GM23338 (cell line): ENCODE measurements at regions not wholly inside any gene's neighbourhood (a gene's known extent, or its start where the extent isn't known, plus 50 kb on each side); places are given as distances from the start of the nearest gene placed in this dataset.

Experiments used
- ATAC-seq: fragments of 200-7000 bp; cut with Tn5 transposase; 3 replicates; pipeline ENCODE4 v1.9.1; 2020
- DNase-seq: peaks from one replicate; pipeline ENCODE4 v3.0.0-alpha.2; 2015; ENCODE audit warnings: low spot score
- H2AFZ ChIP-seq: fragments of 200-600 bp; sonication (generic); 2 replicates; pipeline ENCODE4 v1.8.0; 2016; ENCODE audit warnings: antibody characterized with exemption, mild to moderate bottlenecking, moderate library complexity
- H3F3A ChIP-seq: fragments of 200-600 bp; sonication (generic); replicated peaks from 2 replicates; pipeline ENCODE4 v1.8.0; 2017; ENCODE audit warnings: antibody characterized with exemption, mixed run types, low read depth
- H3K27ac ChIP-seq: fragments of 200-600 bp; sonication (generic); 2 replicates; pipeline ENCODE4 v1.6.1; 2016; ENCODE audit warnings: low read depth
- H3K27me3 ChIP-seq: fragments of 200-600 bp; sonication (generic); 2 replicates; pipeline ENCODE4 v1.8.0; 2016; ENCODE audit warnings: mild to moderate bottlenecking, mixed run types, moderate library complexity; ENCODE audit not compliant: insufficient read depth
- H3K36me3 ChIP-seq: fragments of 200-600 bp; sonication (generic); 2 replicates; pipeline ENCODE4 v1.8.0; 2016; ENCODE audit warnings: mild to moderate bottlenecking; ENCODE audit not compliant: insufficient read depth
- H3K4me1 ChIP-seq: fragments of 200-600 bp; sonication (generic); 2 replicates; pipeline ENCODE4 v1.8.0; 2016; ENCODE audit warnings: mild to moderate bottlenecking, moderate library complexity; ENCODE audit not compliant: insufficient read depth
- H3K4me2 ChIP-seq: fragments of 200-600 bp; sonication (generic); 2 replicates; pipeline ENCODE4 v1.7.1; 2017; ENCODE audit warnings: mixed run types
- H3K4me3 ChIP-seq: fragments of 200-600 bp; sonication (generic); 2 replicates; pipeline ENCODE4 v1.6.1; 2016; ENCODE audit warnings: mixed run types
- H3K79me2 ChIP-seq: fragments of 200-600 bp; sonication (generic); replicated peaks from 2 replicates; pipeline ENCODE4 v1.8.0; 2017; ENCODE audit warnings: mild to moderate bottlenecking; ENCODE audit not compliant: insufficient read depth
- H3K9me2 ChIP-seq: fragments of 200-600 bp; sonication (generic); 2 replicates; pipeline ENCODE4 v1.8.0; 2017; ENCODE audit not compliant: insufficient read depth
- H4K20me1 ChIP-seq: fragments of 200-600 bp; sonication (generic); replicated peaks from 2 replicates; pipeline ENCODE4 v1.8.0; 2017; ENCODE audit warnings: mild to moderate bottlenecking; ENCODE audit not compliant: insufficient read depth
- H3K27ac Mint-ChIP-seq: 2 replicates; pipeline ENCODE4 v1.8.0; 2020; ENCODE audit warnings: inconsistent platforms, mild to moderate bottlenecking, moderate library complexity, mixed read lengths
- H3K27me3 Mint-ChIP-seq: 3 replicates; pipeline ENCODE4 v1.8.0; 2022; ENCODE audit warnings: low read depth, mild to moderate bottlenecking, moderate library complexity, mixed read lengths, inconsistent platforms; ENCODE audit not compliant: insufficient read depth, poor library complexity
- H3K36me3 Mint-ChIP-seq: 3 replicates; pipeline ENCODE4 v1.8.0; 2021; ENCODE audit warnings: low read depth, mild to moderate bottlenecking, inconsistent platforms, moderate library complexity, mixed read lengths
- H3K4me1 Mint-ChIP-seq: 3 replicates; pipeline ENCODE4 v1.8.0; 2020; ENCODE audit warnings: mild to moderate bottlenecking, inconsistent platforms, mixed read lengths
- H3K4me3 Mint-ChIP-seq: 3 replicates; pipeline ENCODE4 v1.8.0; 2021; ENCODE audit warnings: moderate library complexity, mild to moderate bottlenecking, inconsistent platforms, mixed read lengths
- H3K9me3 Mint-ChIP-seq: 3 replicates; pipeline ENCODE4 v1.8.0; 2020; ENCODE audit warnings: moderate library complexity, mild to moderate bottlenecking, inconsistent platforms, mixed read lengths
- CREB1 ChIP-seq: fragments of 250-450 bp; sonication (Bioruptor Pico); IDR thresholded peaks from 2 replicates; pipeline ENCODE4 v1.5.0; 2020; ENCODE audit warnings: low read depth, mild to moderate bottlenecking, moderate library complexity
- CTCF ChIP-seq, 2 experiments: fragments of 200-600 bp in 1 of 2; sonication (generic) in 1 of 2; conservative IDR thresholded peaks; 2 replicates each; pipeline versions ENCODE4 v1.5.1 to v1.6.1; 2016 to 2017; ENCODE audit warnings: antibody characterized with exemption in 2 of 2, low read depth in 2 of 2, mild to moderate bottlenecking in 2 of 2, moderate library complexity in 1 of 2
- EZH2phosphoT487 ChIP-seq: fragments of 200-600 bp; sonication (generic); IDR thresholded peaks from one replicate; pipeline ENCODE4 v1.8.1; 2018; ENCODE audit warnings: antibody characterized with exemption; ENCODE audit not compliant: unreplicated experiment
- TF ChIP-seq, protein P1 (sequence below): IDR thresholded peaks from one replicate; pipeline ENCODE4 v1.6.1; 2018; ENCODE audit warnings: antibody characterized with exemption; ENCODE audit not compliant: unreplicated experiment
- TF ChIP-seq, protein P2 (sequence below): fragments of 250-450 bp; sonication (Bioruptor Pico); IDR thresholded peaks from 2 replicates; pipeline ENCODE4 v1.5.0; 2020; ENCODE audit warnings: mild to moderate bottlenecking, moderate library complexity

GRCh38 chr10:44857363-44858016, 53.6 kb upstream of the TMEM72 start:
- Histone ChIP-seq H3K27me3 (peaks cover 2% of the 10 kb centered on the region; the same call in 1 of the 2 replicates), H3K79me2 (no peaks in the 10 kb centered on the region), H2AFZ (no peak overlapping the region), H3F3A (no peaks in the 10 kb centered on the region), H3K4me2 (no peak overlapping the region), H3K27ac (no peak overlapping the region), H3K4me1 (peaks cover 5% of the 10 kb centered on the region), H3K4me3 (no peak overlapping the region), H3K36me3 (no peaks in the 10 kb centered on the region), H3K9me2 (peaks cover 3% of the 10 kb centered on the region; the same call in 1 of the 2 replicates), H4K20me1 (no peaks in the 10 kb centered on the region)
- Mint-ChIP-seq H3K36me3 (no peaks in the 10 kb centered on the region; the same call in 2 of the 3 replicates), H3K27me3 (peaks cover 9% of the 10 kb centered on the region), H3K4me3 (no peak overlapping the region), H3K27ac (peak overlapping the region; percentile 64; the same call in 1 of the 2 replicates), H3K4me1 (peaks cover 21% of the 10 kb centered on the region), H3K9me3 (peaks cover 4% of the 10 kb centered on the region; the same call in 2 of the 3 replicates)
- TF ChIP-seq EZH2phosphoT487 (no peak), CTCF (conservative IDR thresholded peaks at IDR 0.05; ENCODE audit: low read depth in 2 of 2) (peak; percentile 97 to 98), CREB1 (peak; percentile 12; the same call in 1 of the 2 replicates)
- TF ChIP-seq, protein P1, sequence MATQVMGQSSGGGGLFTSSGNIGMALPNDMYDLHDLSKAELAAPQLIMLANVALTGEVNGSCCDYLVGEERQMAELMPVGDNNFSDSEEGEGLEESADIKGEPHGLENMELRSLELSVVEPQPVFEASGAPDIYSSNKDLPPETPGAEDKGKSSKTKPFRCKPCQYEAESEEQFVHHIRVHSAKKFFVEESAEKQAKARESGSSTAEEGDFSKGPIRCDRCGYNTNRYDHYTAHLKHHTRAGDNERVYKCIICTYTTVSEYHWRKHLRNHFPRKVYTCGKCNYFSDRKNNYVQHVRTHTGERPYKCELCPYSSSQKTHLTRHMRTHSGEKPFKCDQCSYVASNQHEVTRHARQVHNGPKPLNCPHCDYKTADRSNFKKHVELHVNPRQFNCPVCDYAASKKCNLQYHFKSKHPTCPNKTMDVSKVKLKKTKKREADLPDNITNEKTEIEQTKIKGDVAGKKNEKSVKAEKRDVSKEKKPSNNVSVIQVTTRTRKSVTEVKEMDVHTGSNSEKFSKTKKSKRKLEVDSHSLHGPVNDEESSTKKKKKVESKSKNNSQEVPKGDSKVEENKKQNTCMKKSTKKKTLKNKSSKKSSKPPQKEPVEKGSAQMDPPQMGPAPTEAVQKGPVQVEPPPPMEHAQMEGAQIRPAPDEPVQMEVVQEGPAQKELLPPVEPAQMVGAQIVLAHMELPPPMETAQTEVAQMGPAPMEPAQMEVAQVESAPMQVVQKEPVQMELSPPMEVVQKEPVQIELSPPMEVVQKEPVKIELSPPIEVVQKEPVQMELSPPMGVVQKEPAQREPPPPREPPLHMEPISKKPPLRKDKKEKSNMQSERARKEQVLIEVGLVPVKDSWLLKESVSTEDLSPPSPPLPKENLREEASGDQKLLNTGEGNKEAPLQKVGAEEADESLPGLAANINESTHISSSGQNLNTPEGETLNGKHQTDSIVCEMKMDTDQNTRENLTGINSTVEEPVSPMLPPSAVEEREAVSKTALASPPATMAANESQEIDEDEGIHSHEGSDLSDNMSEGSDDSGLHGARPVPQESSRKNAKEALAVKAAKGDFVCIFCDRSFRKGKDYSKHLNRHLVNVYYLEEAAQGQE, result no peak
- TF ChIP-seq, protein P2, sequence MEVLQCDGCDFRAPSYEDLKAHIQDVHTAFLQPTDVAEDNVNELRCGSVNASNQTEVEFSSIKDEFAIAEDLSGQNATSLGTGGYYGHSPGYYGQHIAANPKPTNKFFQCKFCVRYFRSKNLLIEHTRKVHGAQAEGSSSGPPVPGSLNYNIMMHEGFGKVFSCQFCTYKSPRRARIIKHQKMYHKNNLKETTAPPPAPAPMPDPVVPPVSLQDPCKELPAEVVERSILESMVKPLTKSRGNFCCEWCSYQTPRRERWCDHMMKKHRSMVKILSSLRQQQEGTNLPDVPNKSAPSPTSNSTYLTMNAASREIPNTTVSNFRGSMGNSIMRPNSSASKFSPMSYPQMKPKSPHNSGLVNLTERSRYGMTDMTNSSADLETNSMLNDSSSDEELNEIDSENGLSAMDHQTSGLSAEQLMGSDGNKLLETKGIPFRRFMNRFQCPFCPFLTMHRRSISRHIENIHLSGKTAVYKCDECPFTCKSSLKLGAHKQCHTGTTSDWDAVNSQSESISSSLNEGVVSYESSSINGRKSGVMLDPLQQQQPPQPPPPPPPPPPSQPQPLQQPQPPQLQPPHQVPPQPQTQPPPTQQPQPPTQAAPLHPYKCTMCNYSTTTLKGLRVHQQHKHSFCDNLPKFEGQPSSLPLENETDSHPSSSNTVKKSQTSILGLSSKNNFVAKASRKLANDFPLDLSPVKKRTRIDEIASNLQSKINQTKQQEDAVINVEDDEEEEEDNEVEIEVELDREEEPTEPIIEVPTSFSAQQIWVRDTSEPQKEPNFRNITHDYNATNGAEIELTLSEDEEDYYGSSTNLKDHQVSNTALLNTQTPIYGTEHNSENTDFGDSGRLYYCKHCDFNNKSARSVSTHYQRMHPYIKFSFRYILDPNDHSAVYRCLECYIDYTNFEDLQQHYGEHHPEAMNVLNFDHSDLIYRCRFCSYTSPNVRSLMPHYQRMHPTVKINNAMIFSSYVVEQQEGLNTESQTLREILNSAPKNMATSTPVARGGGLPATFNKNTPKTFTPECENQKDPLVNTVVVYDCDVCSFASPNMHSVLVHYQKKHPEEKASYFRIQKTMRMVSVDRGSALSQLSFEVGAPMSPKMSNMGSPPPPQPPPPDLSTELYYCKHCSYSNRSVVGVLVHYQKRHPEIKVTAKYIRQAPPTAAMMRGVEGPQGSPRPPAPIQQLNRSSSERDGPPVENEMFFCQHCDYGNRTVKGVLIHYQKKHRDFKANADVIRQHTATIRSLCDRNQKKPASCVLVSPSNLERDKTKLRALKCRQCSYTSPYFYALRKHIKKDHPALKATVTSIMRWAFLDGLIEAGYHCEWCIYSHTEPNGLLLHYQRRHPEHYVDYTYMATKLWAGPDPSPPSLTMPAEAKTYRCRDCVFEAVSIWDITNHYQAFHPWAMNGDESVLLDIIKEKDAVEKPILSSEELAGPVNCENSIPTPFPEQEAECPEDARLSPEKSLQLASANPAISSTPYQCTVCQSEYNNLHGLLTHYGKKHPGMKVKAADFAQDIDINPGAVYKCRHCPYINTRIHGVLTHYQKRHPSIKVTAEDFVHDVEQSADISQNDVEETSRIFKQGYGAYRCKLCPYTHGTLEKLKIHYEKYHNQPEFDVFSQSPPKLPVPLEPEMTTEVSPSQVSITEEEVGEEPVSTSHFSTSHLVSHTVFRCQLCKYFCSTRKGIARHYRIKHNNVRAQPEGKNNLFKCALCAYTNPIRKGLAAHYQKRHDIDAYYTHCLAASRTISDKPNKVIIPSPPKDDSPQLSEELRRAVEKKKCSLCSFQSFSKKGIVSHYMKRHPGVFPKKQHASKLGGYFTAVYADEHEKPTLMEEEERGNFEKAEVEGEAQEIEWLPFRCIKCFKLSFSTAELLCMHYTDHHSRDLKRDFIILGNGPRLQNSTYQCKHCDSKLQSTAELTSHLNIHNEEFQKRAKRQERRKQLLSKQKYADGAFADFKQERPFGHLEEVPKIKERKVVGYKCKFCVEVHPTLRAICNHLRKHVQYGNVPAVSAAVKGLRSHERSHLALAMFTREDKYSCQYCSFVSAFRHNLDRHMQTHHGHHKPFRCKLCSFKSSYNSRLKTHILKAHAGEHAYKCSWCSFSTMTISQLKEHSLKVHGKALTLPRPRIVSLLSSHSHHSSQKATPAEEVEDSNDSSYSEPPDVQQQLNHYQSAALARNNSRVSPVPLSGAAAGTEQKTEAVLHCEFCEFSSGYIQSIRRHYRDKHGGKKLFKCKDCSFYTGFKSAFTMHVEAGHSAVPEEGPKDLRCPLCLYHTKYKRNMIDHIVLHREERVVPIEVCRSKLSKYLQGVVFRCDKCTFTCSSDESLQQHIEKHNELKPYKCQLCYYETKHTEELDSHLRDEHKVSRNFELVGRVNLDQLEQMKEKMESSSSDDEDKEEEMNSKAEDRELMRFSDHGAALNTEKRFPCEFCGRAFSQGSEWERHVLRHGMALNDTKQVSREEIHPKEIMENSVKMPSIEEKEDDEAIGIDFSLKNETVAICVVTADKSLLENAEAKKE (CRISPR knock-in tag), result peak; percentile 29; the same call in 1 of the 2 replicates
- ATAC-seq (peak; percentile 91), DNase-seq (peak; percentile 95)
